ENCODE measurements at regions not wholly inside any gene's neighbourhood (a gene's known extent, or its start where the extent isn't known, plus 50 kb on each side); places are given as distances from the start of the nearest gene placed in this dataset.

DNA sequence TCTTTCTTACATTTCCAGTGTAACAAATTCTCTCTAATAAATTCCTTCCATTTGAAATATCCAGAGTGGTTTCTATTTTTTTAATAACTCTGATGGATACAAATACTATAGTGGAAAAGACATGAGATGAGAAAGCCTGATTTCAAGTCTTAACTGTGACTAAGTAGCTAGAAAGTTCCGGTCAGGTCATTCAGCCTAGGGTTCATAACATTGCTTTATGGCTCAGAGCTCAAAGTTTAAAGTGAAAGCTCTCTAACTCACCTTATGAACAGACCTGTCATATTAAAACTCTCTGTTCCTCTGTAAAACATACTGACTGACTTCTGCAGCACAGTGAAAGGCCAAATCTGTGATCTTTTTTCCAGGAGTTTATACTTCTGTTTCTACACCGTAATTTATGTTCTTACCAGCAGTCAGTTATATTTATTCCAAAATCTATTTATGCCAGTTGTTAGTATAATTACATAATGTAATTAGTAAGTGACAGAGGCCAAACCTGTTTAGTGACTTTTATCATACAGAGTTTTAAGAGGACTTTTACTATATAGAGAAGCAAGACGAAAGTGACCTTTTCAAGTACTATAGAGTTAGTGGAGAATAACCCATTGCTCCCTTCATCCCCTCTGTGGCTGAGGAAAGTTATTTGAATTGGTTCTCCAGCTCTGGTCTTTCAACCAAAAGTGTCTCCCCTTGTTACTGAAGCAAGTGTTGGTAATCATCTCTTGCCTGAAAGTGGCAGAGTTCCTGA, 118.8 kb upstream of the PDE1A start:
- ATAC-seq (no peak), FAIRE-seq (no peak), DNase-seq (ENCODE audit: low read depth in 1 of 2, low spot score in 1 of 2) (no peak)
- H3K27ac ChIP-seq = no peak overlapping the region
- H3K4me2 ChIP-seq = no peak overlapping the region
- no peaks in the 10 kb centered on the region for H3K4me1 ChIP-seq
- no peak overlapping the region for H3K4me3 ChIP-seq
- H3K9me3 ChIP-seq = no peaks in the 10 kb centered on the region
- TF ChIP-seq FOSL2 (IDR thresholded peaks at IDR 0.05) (no peak), FOSL2 (CRISPR knock-in tag; IDR thresholded peaks at IDR 0.05) (no peak), ATOH8 (CRISPR knock-in tag; IDR thresholded peaks at IDR 0.05; ENCODE audit: low read depth) (no peak), TFCP2L1 (CRISPR knock-in tag; IDR thresholded peaks at IDR 0.05) (no peak), HOXB5 (CRISPR knock-in tag; IDR thresholded peaks at IDR 0.05) (no peak), MYC (IDR thresholded peaks at IDR 0.05; ENCODE audit: borderline replicate concordance, low read length) (no peak), RAD21 (conservative IDR thresholded peaks at IDR 0.05 in 1 of 2, IDR thresholded peaks at IDR 0.05 in 1 of 2) (no peak), GATA3 (IDR thresholded peaks at IDR 0.05; ENCODE audit: borderline replicate concordance) (no peak), CHD2 (IDR thresholded peaks at IDR 0.05; ENCODE audit: low read length, partially characterized antibody) (no peak), MAZ (IDR thresholded peaks at IDR 0.05; ENCODE audit: borderline replicate concordance, low read depth, low read length) (no peak), ZC3H11A (IDR thresholded peaks at IDR 0.05) (no peak), ZSCAN20 (CRISPR knock-in tag; IDR thresholded peaks at IDR 0.05) (no peak)
- TF ChIP-seq, protein P1, sequence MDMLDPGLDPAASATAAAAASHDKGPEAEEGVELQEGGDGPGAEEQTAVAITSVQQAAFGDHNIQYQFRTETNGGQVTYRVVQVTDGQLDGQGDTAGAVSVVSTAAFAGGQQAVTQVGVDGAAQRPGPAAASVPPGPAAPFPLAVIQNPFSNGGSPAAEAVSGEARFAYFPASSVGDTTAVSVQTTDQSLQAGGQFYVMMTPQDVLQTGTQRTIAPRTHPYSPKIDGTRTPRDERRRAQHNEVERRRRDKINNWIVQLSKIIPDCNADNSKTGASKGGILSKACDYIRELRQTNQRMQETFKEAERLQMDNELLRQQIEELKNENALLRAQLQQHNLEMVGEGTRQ (IDR thresholded peaks at IDR 0.05) = no peak
- TF ChIP-seq, protein P2, sequence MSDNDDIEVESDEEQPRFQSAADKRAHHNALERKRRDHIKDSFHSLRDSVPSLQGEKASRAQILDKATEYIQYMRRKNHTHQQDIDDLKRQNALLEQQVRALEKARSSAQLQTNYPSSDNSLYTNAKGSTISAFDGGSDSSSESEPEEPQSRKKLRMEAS (IDR thresholded peaks at IDR 0.05) = no peak
- 74% methylated on average over 3 of the region's 3 CpGs for WGBS (ENCODE audit: missing lambda C conversion rate)
- ChIA-PET CTCF (interaction anchor here (1.0 kb wide), 1 partner anchor 10 kb away, joined by 4 read pairs; no protein-coding TSS in a partner anchor), POLR2A (no interaction called here)

GRCh38 chr2:182548031-182548950, 121.5 kb upstream of the PDE1A start:
- no peak overlapping the region for H3K4me2 ChIP-seq
- no peak overlapping the region for H3K27ac ChIP-seq
- FAIRE-seq (no peak), ATAC-seq (no peak), DNase-seq (ENCODE audit: low read depth in 1 of 2, low spot score in 1 of 2) (no peak)
- no peaks in the 10 kb centered on the region for H3K4me1 ChIP-seq
- WGBS (ENCODE audit: missing lambda C conversion rate) = 61% methylated on average over 7 of the region's 7 CpGs
- ChIA-PET CTCF (no interaction called here), POLR2A (no interaction called here)
- H3K4me3 ChIP-seq = no peak overlapping the region
- TF ChIP-seq NFE2L2 (conservative IDR thresholded peaks at IDR 0.05; ENCODE audit: low read length) (no peak), PBX3 (IDR thresholded peaks at IDR 0.05) (no peak), JUN (IDR thresholded peaks at IDR 0.05) (no peak), POLR2AphosphoS2 (conservative IDR thresholded peaks at IDR 0.05; ENCODE audit: low read length) (no peak), HOXB13 (CRISPR knock-in tag; IDR thresholded peaks at IDR 0.05; ENCODE audit: low read depth) (no peak), CHD2 (IDR thresholded peaks at IDR 0.05; ENCODE audit: low read length, partially characterized antibody) (no peak), TFCP2L1 (CRISPR knock-in tag; IDR thresholded peaks at IDR 0.05) (no peak), HDAC2 (IDR thresholded peaks at IDR 0.05) (no peak), JUNB (IDR thresholded peaks at IDR 0.05) (no peak), ZFP36 (IDR thresholded peaks at IDR 0.05; ENCODE audit: borderline replicate concordance, partially characterized antibody) (no peak), KDM1A (IDR thresholded peaks at IDR 0.05; ENCODE audit: low read depth) (no peak), CBX8 (IDR thresholded peaks at IDR 0.05) (no peak), RFX5 (IDR thresholded peaks at IDR 0.05) (no peak), FOSB (CRISPR knock-in tag; IDR thresholded peaks at IDR 0.05) (no peak), SMC3 (IDR thresholded peaks at IDR 0.05) (no peak)
- TF ChIP-seq, protein P3, sequence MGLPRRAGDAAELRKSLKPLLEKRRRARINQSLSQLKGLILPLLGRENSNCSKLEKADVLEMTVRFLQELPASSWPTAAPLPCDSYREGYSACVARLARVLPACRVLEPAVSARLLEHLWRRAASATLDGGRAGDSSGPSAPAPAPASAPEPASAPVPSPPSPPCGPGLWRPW (IDR thresholded peaks at IDR 0.05) = no peak
- TF ChIP-seq, protein P2 (IDR thresholded peaks at IDR 0.05) = no peak
- no peaks in the 10 kb centered on the region for H3K9me3 ChIP-seq
